ENCODE measurements at regions not wholly inside any gene's neighbourhood (a gene's known extent, or its start where the extent isn't known, plus 50 kb on each side); places are given as distances from the start of the nearest gene placed in this dataset.
"Not testable (repeated sequence)": the region's sequence is repeated elsewhere in the genome, so short reads cannot be mapped to it uniquely, and the experiment has no call there.

- no peak for ATAC-seq (replicated peaks)
- Mint-ChIP-seq H3K27ac (no peak overlapping the region), H3K27me3 (peaks cover 3% of the 10 kb centered on the region), H3K36me3 (ENCODE audit: low read depth) (no peaks in the 10 kb centered on the region), H3K4me3 (no peak overlapping the region), H3K4me1 (no peaks in the 10 kb centered on the region), H3K9me3 (no peaks in the 10 kb centered on the region)
These were observed 308.1 kb upstream of the CTNNB1 start for GRCh38 chr3:40891186-40891585.

- Mint-ChIP-seq H3K36me3 (ENCODE audit: low read depth) (no peaks in the 10 kb centered on the region), H3K4me3 (no peak overlapping the region), H3K27ac (no peak overlapping the region), H3K4me1 (no peaks in the 10 kb centered on the region), H3K27me3 (no peaks in the 10 kb centered on the region), H3K9me3 (no peaks in the 10 kb centered on the region)
- ATAC-seq (replicated peaks), result no peak
These were observed 304.2 kb upstream of the CTNNB1 start for GRCh38 chr3:40895109-40895508.

- H3K4me1 Mint-ChIP-seq, result no peaks in the 10 kb centered on the region
- H3K27me3 Mint-ChIP-seq, result no peaks in the 10 kb centered on the region
- no peaks in the 10 kb centered on the region for H3K9me3 Mint-ChIP-seq
- H3K36me3 Mint-ChIP-seq (ENCODE audit: low read depth), result no peaks in the 10 kb centered on the region
- no peak overlapping the region for H3K4me3 Mint-ChIP-seq
- ATAC-seq (replicated peaks), result no peak
- H3K27ac Mint-ChIP-seq, result no peak overlapping the region
These were observed 300.0 kb upstream of the CTNNB1 start for GRCh38 chr3:40899286-40899712.

GRCh38 chr3:40901298-40901697 lies 298.0 kb upstream of the CTNNB1 start:
- Mint-ChIP-seq H3K27me3 (no peaks in the 10 kb centered on the region), H3K4me3 (no peak overlapping the region), H3K27ac (no peak overlapping the region), H3K36me3 (ENCODE audit: low read depth) (no peaks in the 10 kb centered on the region), H3K4me1 (no peaks in the 10 kb centered on the region), H3K9me3 (no peaks in the 10 kb centered on the region)
- no peak for ATAC-seq (replicated peaks)

- H3K27me3 Mint-ChIP-seq, result no peaks in the 10 kb centered on the region
- H3K4me1 Mint-ChIP-seq, result no peaks in the 10 kb centered on the region
- no peak for ATAC-seq (replicated peaks)
- no peaks in the 10 kb centered on the region for H3K9me3 Mint-ChIP-seq
- no peaks in the 10 kb centered on the region for H3K36me3 Mint-ChIP-seq (ENCODE audit: low read depth)
- no peak overlapping the region for H3K4me3 Mint-ChIP-seq
- no peak overlapping the region for H3K27ac Mint-ChIP-seq
These were observed 297.5 kb upstream of the CTNNB1 start for GRCh38 chr3:40901796-40902195.

GRCh38 chr3:40907907-40908465 lies 291.3 kb upstream of the CTNNB1 start:
- not testable (repeated sequence) for H3K27ac Mint-ChIP-seq; H3K4me3 Mint-ChIP-seq; H3K27me3 Mint-ChIP-seq; H3K4me1 Mint-ChIP-seq; H3K36me3 Mint-ChIP-seq (ENCODE audit: low read depth); H3K9me3 Mint-ChIP-seq; ATAC-seq (replicated peaks)

- Mint-ChIP-seq H3K27me3 (peaks cover 4% of the 10 kb centered on the region), H3K4me3 (no peak overlapping the region), H3K36me3 (ENCODE audit: low read depth) (no peaks in the 10 kb centered on the region), H3K27ac (no peak overlapping the region), H3K9me3 (no peaks in the 10 kb centered on the region), H3K4me1 (no peaks in the 10 kb centered on the region)
- ATAC-seq (replicated peaks), result no peak
These were observed 290.7 kb upstream of the CTNNB1 start for GRCh38 chr3:40908612-40909011.

GRCh38 chr3:40911264-40911663 lies 288.0 kb upstream of the CTNNB1 start:
- Mint-ChIP-seq H3K36me3 (ENCODE audit: low read depth) (no peaks in the 10 kb centered on the region), H3K4me1 (no peaks in the 10 kb centered on the region), H3K4me3 (no peak overlapping the region), H3K27me3 (peaks cover 4% of the 10 kb centered on the region), H3K9me3 (no peaks in the 10 kb centered on the region), H3K27ac (no peak overlapping the region)
- no peak for ATAC-seq (replicated peaks)

GRCh38 chr3:40911928-40912327 lies 287.4 kb upstream of the CTNNB1 start:
- no peaks in the 10 kb centered on the region for H3K4me1 Mint-ChIP-seq
- no peaks in the 10 kb centered on the region for H3K9me3 Mint-ChIP-seq
- no peaks in the 10 kb centered on the region for H3K36me3 Mint-ChIP-seq (ENCODE audit: low read depth)
- ATAC-seq (replicated peaks), result no peak
- no peak overlapping the region for H3K4me3 Mint-ChIP-seq
- H3K27ac Mint-ChIP-seq, result no peak overlapping the region
- H3K27me3 Mint-ChIP-seq, result peaks cover 4% of the 10 kb centered on the region

- Mint-ChIP-seq H3K4me3 (no peak overlapping the region), H3K4me1 (no peaks in the 10 kb centered on the region), H3K27me3 (peaks cover 4% of the 10 kb centered on the region), H3K36me3 (ENCODE audit: low read depth) (no peaks in the 10 kb centered on the region), H3K9me3 (no peaks in the 10 kb centered on the region), H3K27ac (no peak overlapping the region)
- no peak for ATAC-seq (replicated peaks)
These were observed 286.8 kb upstream of the CTNNB1 start for GRCh38 chr3:40912461-40912860.

- no peak for ATAC-seq (replicated peaks)
- Mint-ChIP-seq H3K36me3 (ENCODE audit: low read depth) (no peaks in the 10 kb centered on the region), H3K27ac (no peak overlapping the region), H3K9me3 (no peaks in the 10 kb centered on the region), H3K27me3 (peaks cover 4% of the 10 kb centered on the region), H3K4me3 (no peak overlapping the region), H3K4me1 (no peaks in the 10 kb centered on the region)
These were observed 286.1 kb upstream of the CTNNB1 start for GRCh38 chr3:40913192-40913591.

GRCh38 chr3:40913641-40914040 lies 285.7 kb upstream of the CTNNB1 start:
- no peak overlapping the region for H3K4me3 Mint-ChIP-seq
- no peaks in the 10 kb centered on the region for H3K36me3 Mint-ChIP-seq (ENCODE audit: low read depth)
- H3K9me3 Mint-ChIP-seq, result no peaks in the 10 kb centered on the region
- H3K27ac Mint-ChIP-seq, result no peak overlapping the region
- ATAC-seq (replicated peaks), result no peak
- peaks cover 4% of the 10 kb centered on the region for H3K27me3 Mint-ChIP-seq
- H3K4me1 Mint-ChIP-seq, result no peaks in the 10 kb centered on the region

- Mint-ChIP-seq H3K27me3 (peaks cover 4% of the 10 kb centered on the region), H3K4me3 (no peak overlapping the region), H3K4me1 (no peaks in the 10 kb centered on the region), H3K9me3 (no peaks in the 10 kb centered on the region), H3K27ac (no peak overlapping the region), H3K36me3 (ENCODE audit: low read depth) (no peaks in the 10 kb centered on the region)
- ATAC-seq (replicated peaks), result no peak
These were observed 284.8 kb upstream of the CTNNB1 start for GRCh38 chr3:40914475-40914874.

- Mint-ChIP-seq H3K4me1 (no peaks in the 10 kb centered on the region), H3K27me3 (peaks cover 4% of the 10 kb centered on the region), H3K36me3 (ENCODE audit: low read depth) (no peaks in the 10 kb centered on the region), H3K27ac (no peak overlapping the region), H3K9me3 (no peaks in the 10 kb centered on the region), H3K4me3 (no peak overlapping the region)
- ATAC-seq (replicated peaks), result no peak
These were observed 283.9 kb upstream of the CTNNB1 start for GRCh38 chr3:40915346-40915865.

GRCh38 chr3:40920041-40920440 lies 279.3 kb upstream of the CTNNB1 start:
- peak; percentile 54 for ATAC-seq (replicated peaks)
- H3K9me3 Mint-ChIP-seq, result no peaks in the 10 kb centered on the region
- no peak overlapping the region for H3K27ac Mint-ChIP-seq
- no peaks in the 10 kb centered on the region for H3K36me3 Mint-ChIP-seq (ENCODE audit: low read depth)
- H3K4me1 Mint-ChIP-seq, result no peaks in the 10 kb centered on the region
- peaks cover 5% of the 10 kb centered on the region for H3K27me3 Mint-ChIP-seq
- no peak overlapping the region for H3K4me3 Mint-ChIP-seq

- ATAC-seq (replicated peaks), result no peak
- no peaks in the 10 kb centered on the region for H3K4me1 Mint-ChIP-seq
- H3K27ac Mint-ChIP-seq, result no peak overlapping the region
- peaks cover 7% of the 10 kb centered on the region for H3K27me3 Mint-ChIP-seq
- H3K4me3 Mint-ChIP-seq, result no peak overlapping the region
- H3K36me3 Mint-ChIP-seq (ENCODE audit: low read depth), result no peaks in the 10 kb centered on the region
- no peaks in the 10 kb centered on the region for H3K9me3 Mint-ChIP-seq
These were observed 278.1 kb upstream of the CTNNB1 start for GRCh38 chr3:40921251-40921650.
